ENCODE measurements at regions not wholly inside any gene's neighbourhood (a gene's known extent, or its start where the extent isn't known, plus 50 kb on each side); places are given as distances from the start of the nearest gene placed in this dataset.

DNA sequence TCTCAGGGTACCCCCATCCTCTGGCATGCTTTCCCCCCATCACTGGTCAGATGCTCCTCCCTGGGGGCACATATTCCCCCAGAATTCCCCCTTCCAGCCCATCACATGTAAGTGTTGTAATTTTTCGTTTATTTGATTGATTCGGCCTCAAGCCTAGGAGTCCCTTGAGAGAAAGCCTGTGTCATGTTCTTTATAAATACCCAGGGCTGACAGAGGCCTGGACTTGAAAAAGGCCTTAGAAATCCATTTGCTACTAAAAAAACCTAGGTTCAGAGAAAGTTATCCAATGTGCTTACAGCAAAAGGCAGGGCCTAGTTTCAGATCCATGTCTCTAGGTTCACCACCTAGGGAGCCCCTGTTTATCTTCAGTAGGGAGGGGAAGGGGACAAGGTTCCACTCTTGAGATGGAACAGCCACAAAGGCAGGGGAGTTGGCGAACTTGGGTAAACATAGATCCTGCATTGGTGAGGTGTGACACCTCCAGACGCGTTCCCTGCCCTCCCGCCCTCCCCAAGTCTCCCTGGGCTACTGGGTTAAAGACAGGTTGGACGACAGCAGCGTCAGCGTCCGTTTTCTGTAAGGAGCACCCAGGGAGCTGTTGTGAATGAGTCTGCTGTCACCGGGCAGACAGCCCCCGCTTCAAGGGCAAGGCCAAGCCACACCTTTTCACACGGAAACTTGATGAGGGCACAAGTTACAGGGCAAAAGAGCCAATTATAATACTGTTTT lies 147.8 kb downstream of the EN1 start:
- H3K4me3 ChIP-seq (ENCODE audit: low read depth, low read length) = no peak overlapping the region

GRCh38 chr2:118698564-118698963 lies 148.9 kb downstream of the EN1 start:
- no peak overlapping the region for H3K4me3 ChIP-seq (ENCODE audit: low read depth, low read length)

GRCh38 chr2:118697781-118698180 lies 149.7 kb downstream of the EN1 start:
- H3K4me3 ChIP-seq (ENCODE audit: low read depth, low read length) = no peak overlapping the region

- no peak overlapping the region for H3K4me3 ChIP-seq (ENCODE audit: low read depth, low read length)
These were observed 150.5 kb downstream of the EN1 start for GRCh38 chr2:118696786-118697465.

DNA sequence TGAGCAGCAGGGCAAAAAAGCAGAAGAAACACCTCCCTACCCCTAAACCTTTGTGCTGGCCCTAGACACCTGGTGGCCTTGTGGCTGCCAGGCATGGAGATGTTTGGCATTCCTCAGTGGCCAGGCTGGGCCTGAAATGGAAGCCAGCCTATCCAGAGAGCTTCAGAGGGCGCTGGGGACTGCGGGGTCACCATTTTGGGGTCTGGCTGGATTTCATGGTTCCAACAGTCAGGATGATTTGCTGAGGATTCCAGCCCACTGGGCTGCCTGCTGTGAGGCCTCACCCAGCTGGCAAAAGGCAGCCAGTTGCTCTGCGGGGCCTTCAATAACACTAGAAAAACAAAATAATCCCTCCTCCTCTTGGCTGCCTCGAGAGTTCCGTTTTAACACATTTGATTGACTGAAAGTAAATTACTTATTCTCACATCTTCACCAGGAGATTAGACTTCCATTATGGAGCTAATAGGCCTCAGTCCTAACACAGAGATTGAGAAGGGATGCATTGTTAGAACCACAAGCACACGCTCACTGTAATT lies 154.1 kb downstream of the EN1 start:
- no peak overlapping the region for H3K4me3 ChIP-seq (ENCODE audit: low read depth, low read length)

GRCh38 chr2:118689874-118690273 lies 157.6 kb downstream of the EN1 start:
- no peak overlapping the region for H3K4me3 ChIP-seq (ENCODE audit: low read depth, low read length)

DNA sequence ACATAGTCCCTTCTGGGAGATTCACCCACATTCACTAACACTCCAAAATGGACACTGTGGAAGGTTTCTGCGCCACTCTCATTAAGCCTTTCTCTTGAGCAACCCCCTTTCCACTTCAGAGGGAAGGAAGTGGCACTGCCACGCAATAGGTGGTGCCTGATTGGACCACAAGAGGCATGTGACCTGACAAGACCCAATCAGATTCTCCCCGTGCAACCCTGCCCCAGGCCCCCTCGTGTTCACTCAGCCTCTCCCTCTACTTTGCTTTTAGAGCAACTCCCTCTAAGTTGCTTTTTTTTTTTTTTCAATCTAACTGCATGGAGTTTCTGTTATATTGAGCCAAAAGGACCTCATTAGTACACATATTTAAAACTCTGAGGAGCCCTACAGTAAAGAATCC lies 158.0 kb downstream of the EN1 start:
- H3K4me3 ChIP-seq (ENCODE audit: low read depth, low read length) = no peak overlapping the region

DNA sequence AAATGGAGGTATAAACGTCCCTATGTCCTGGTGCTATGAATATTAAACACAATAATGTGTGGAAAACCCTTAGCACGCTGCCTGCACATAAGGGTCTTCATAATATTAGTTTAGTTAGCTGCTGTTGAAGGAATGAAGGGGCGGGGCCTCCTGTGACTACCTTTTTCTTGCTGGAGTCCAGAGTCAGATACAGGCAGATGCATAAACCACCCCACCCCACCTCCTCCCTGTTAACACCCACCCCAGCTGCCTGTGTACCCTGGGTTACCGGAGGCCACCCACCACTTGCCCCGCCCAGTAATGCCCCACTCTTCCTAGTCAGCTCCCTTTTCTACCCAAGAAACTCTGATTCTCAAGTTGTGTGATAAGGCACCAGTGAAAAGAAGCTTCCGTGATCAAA lies 158.4 kb downstream of the EN1 start:
- H3K4me3 ChIP-seq (ENCODE audit: low read depth, low read length) = no peak overlapping the region

DNA sequence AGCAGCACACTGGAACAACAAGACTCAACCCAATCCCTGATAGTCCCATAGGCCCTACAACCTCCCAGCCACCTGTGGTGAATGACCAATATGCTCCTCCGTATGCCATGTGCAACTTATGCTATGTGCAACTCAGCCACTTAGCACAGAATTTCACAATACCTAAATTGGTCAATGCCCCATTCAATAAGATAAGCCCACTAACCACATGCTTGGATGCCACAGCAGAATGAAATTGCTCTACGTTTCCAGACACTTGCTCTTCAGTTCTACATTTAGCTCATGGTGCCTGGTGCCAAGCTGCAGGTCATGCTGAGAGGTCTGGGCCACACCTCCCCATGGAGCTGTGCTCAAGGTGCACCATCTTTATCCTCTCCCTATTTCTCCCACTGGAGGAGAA lies 159.8 kb downstream of the EN1 start:
- H3K4me3 ChIP-seq (ENCODE audit: low read depth, low read length) = no peak overlapping the region

DNA sequence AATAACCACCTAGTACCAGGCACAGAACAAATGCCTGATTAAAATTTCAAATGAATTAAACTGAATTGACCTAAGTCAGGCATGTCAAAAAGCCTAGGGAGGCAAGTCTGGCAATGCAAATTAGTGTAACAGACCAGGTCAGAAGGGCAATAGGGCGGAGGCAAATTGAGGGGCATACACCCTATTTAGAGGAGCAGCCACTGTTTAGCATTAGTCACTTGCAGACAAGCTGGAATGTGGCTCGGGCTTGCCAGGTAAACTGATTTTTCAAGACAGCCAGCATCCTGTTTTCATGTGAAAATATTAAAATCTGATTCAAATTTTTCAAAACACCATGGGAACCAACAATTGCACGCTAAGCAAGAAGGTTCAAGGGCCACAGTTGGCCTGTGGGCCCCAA lies 160.3 kb downstream of the EN1 start:
- H3K4me3 ChIP-seq (ENCODE audit: low read depth, low read length) = no peak overlapping the region

GRCh38 chr2:118686346-118686745 lies 161.1 kb downstream of the EN1 start:
- no peak overlapping the region for H3K4me3 ChIP-seq (ENCODE audit: low read depth, low read length)

DNA sequence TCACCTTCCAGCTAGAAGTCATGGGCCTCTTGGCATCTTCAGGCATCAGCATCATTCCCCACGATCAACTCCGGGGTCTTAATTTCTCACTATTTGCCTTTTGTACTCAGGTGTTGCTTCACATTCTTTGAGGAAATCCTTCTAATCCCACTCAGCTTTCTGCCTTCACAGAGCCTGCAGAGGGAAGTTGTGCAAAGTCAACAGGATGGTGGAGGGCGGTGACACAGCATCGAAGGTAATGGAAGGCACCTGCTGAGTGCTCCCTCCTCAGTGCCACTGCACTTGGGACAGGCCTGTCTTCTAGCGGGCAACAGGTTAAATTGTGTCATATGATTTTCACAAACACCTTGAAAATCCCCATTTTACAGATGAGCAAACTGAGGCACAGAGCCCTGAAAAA lies 164.0 kb downstream of the EN1 start:
- no peak overlapping the region for H3K4me3 ChIP-seq (ENCODE audit: low read depth, low read length)

DNA sequence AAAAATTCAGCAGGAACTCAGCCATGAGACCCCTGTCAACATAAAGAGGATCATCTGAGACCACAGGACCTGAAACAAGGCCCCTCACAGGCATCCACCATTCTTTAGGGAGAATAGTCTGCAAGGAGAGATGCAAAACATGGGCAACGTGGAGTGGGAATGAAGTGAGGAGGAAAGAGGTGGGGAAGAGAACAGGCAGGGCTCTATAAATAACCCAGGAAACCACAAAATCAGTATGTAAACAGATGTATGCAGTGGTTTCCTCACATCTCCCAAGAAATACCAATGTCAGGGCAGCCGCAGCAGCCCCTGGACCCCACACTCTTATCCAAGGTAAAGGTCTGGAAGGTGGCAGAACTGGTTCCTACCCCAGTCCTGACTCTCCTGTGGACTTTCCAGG lies 168.5 kb downstream of the EN1 start:
- no peak overlapping the region for H3K4me3 ChIP-seq (ENCODE audit: low read depth, low read length)

DNA sequence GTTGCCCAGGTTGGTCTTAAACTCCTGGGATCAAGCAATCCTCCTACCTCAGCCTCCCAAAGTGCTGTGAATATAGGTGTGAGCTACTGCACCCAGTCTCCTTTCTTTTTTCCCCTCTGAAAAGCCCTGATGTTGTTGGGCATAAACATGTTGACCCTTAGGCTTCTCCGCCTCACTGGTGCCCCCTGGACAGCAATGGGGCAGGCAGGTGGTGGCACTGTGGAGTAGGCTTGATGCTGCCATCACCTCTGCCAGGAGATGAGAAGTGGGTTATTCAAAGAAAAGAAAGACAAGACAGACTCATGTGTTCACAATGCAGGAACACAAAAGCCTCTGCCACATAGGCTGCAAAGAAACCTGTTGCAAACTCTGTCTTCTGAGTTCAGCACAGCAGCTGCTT lies 169.9 kb downstream of the EN1 start:
- H3K4me3 ChIP-seq (ENCODE audit: low read depth, low read length) = no peak overlapping the region

GRCh38 chr2:118675531-118675930 lies 171.9 kb downstream of the EN1 start:
- H3K4me3 ChIP-seq (ENCODE audit: low read depth, low read length) = no peak overlapping the region

DNA sequence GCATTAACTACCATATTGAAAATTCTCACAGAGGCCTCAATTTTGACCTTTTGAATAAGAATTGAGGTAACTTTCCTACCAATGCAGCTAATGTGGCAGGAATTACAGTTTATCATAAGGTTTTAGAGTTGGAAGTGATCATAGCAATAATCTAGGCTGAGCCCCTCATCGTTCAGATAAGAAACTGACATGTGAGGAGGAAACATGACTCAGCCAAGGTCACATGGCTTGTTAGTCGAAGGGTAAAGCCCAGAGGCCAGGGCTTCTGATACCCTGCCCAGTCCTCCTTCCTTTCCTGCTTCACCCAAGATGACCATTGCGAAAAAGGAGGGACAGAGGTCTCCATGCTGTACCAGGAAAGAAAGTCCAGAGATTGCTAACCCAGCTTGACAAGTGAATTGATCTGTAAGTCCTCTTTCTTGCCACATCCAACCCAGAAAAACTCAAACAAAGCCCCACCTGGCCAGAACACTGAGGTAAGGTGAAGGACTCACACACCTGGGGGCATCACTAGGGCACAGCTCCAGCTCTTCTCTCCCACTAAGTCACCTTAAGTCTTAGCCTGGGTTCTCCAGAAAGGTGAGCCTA lies 174.8 kb downstream of the EN1 start:
- H3K4me3 ChIP-seq (ENCODE audit: low read depth, low read length) = no peak overlapping the region

DNA sequence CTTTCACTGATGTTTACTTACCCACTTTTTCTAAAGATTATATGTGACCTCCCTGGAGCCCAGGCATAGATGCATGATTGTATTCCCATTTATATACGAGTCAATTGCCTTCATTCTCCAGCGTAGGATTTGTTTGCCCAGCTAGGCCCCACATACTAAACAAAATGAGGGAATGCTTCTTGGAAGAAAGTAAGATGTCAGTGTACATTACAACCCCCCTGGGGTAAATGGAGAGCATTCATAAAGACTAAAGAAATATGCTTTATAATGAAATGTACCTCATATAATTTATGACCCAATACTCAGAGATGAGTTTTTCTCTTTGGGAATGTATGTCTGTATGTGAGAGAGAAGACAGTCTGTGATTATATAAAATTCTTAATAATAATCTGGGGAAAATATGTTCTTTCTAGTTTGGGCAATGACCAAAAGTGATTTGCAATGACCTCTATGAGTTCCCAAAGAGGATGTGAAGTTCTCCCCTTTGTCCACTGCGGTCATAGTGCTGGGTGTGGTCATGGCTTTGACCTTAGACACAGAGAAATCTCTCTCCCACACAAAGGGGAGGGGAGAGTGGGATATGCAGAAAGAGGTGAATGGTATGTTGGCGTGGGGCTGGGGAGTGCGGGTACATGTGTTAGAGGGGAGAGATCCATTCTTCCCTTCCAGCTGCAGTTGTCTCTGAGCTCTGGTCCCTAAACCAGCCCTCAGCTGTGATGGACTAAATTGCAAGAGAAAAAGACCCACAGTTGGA lies 175.6 kb downstream of the EN1 start:
- no peak overlapping the region for H3K4me3 ChIP-seq (ENCODE audit: low read depth, low read length)

- H3K4me3 ChIP-seq (ENCODE audit: low read depth, low read length) = no peak overlapping the region
These were observed 176.6 kb downstream of the EN1 start for GRCh38 chr2:118670838-118671237.

DNA sequence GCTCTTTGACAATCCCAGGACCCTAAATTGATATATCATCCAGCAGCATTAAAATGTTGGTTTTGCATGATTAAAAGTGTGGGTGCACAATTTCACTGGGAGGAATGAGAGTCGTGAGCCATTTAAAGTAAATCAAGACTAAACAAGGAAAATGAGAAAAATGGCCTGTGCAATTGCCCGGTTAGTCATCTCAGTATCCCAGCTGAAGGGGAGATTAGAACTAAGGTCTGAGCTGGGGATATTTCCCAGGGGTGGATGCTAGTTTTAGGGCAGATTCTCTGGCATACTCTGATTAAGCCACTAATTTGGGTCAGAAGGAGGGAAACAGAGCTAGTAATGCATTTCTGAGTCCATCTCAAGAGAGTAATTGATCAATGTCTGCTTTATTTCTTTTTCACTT lies 177.2 kb downstream of the EN1 start:
- H3K4me3 ChIP-seq (ENCODE audit: low read depth, low read length) = no peak overlapping the region

DNA sequence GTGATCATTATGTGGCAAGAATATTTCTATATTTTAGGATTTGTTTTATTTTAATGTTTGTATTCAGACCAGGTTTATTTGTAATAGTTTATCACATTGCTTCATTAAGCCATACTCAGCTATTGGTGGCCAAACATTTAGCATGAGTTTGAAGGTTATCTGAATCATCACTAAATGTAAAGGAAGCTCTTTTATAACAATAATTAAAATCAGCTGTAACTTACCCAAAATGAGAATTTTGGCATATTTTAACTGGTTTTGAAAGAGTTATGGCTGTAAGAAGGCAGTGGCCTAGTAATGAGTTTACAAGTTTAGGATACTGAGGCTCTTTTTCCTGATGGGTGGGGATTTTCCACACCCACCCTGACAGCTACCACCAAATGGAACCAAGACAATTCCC lies 177.8 kb downstream of the EN1 start:
- no peak overlapping the region for H3K4me3 ChIP-seq (ENCODE audit: low read depth, low read length)

Data from iPS-11a (cell line).